AG04449 (cell line): ENCODE measurements at regions not wholly inside any gene's neighbourhood (a gene's known extent, or its start where the extent isn't known, plus 50 kb on each side); places are given as distances from the start of the nearest gene placed in this dataset.

Source experiments
- CTCF ChIA-PET: fragments of 350-600 bp; formaldehyde crosslinking; extraction: SDS; loops from one replicate; lab custom pipeline; 2021; ENCODE audit warnings: antibody characterized with exemption; lab: Yijun Ruan, JAX
- POLR2A ChIA-PET: fragments of 400-600, 350-600 bp; formaldehyde crosslinking; extraction: SDS; loops from one replicate; lab custom pipeline; 2020; ENCODE audit warnings: antibody characterized with exemption, inconsistent platforms; lab: Yijun Ruan, JAX
- DNase-seq: peaks from one replicate; pipeline ENCODE4 v3.0.0-alpha.2; 2010; ENCODE audit warnings: low read depth, low spot score
- H3K4me3 ChIP-seq: 2 replicates; pipeline ENCODE4 v1.5.1; 2011; ENCODE audit warnings: low read depth, mild to moderate bottlenecking, control low read depth, low read length
- CTCF ChIP-seq: IDR thresholded peaks from one replicate; pipeline ENCODE4 v1.5.1; 2011; ENCODE audit warnings: mild to moderate bottlenecking, moderate library complexity, low read length, control low read depth, inconsistent platforms; ENCODE audit not compliant: insufficient read depth; ENCODE audit errors: missing control alignments

GRCh38 chr19:31099515-31100205 is 249.6 kb downstream of the TSHZ3 start:
- DNase-seq: no peak
- POLR2A ChIA-PET: no interaction called here
- CTCF ChIA-PET: interaction anchor here (0.6 to 1.2 kb wide), 5 partner anchors 12 to 449 kb away, joined by 3 to 5 read pairs (median 3); no protein-coding TSS in a partner anchor
- H3K4me3 ChIP-seq: no peak overlapping the region
- TF ChIP-seq CTCF: no peak

- no peak for DNase-seq
- no peak for TF ChIP-seq CTCF
- H3K4me3 ChIP-seq: no peak overlapping the region
- ChIA-PET CTCF (no interaction called here), POLR2A (no interaction called here)
Measured at GRCh38 chr19:31098836-31099235, 250.4 kb downstream of the TSHZ3 start.

GRCh38 chr19:31096935-31097545 is 252.2 kb downstream of the TSHZ3 start:
- POLR2A ChIA-PET: no interaction called here
- no peak for TF ChIP-seq CTCF
- no peak overlapping the region for H3K4me3 ChIP-seq
- CTCF ChIA-PET: no interaction called here
- no peak for DNase-seq

GRCh38 chr19:31096062-31096830 is 253.0 kb downstream of the TSHZ3 start:
- CTCF ChIA-PET: no interaction called here

GRCh38 chr19:31095100-31095804 is 254.0 kb downstream of the TSHZ3 start:
- no peak overlapping the region for H3K4me3 ChIP-seq
- POLR2A ChIA-PET: no interaction called here
- no peak for DNase-seq
- CTCF ChIA-PET: no interaction called here
- no peak for TF ChIP-seq CTCF

More at GRCh38 chr19:31096062-31096830, 253.0 kb downstream of the TSHZ3 start:
- DNase-seq: no peak
- POLR2A ChIA-PET: no interaction called here
- no peak overlapping the region for H3K4me3 ChIP-seq
- TF ChIP-seq CTCF: no peak
